DOHH2 (cell line): ENCODE measurements at regions not wholly inside any gene's neighbourhood (a gene's known extent, or its start where the extent isn't known, plus 50 kb on each side); places are given as distances from the start of the nearest gene placed in this dataset.

ENCODE experiments used
- H3F3A ChIP-seq: fragments of 200-600 bp; sonication (generic), shearing (Covaris generic); 2 replicates; pipeline ENCODE4 v1.6.0; 2016; ENCODE audit warnings: antibody characterized with exemption, mild to moderate bottlenecking; ENCODE audit not compliant: control insufficient read depth, insufficient read depth
- H3K27ac ChIP-seq: fragments of 200-600 bp; sonication (generic); 2 replicates; pipeline ENCODE4 v1.5.1; 2014; ENCODE audit warnings: low read depth, mild to moderate bottlenecking, low read length, moderate library complexity
- H3K27me3 ChIP-seq: fragments of 200-600 bp; sonication (generic); 2 replicates; pipeline ENCODE4 v1.6.1; 2014; ENCODE audit warnings: mild to moderate bottlenecking, low read length, mixed read lengths; ENCODE audit not compliant: control insufficient read depth
- H3K36me3 ChIP-seq: fragments of 200-600 bp; sonication (generic); 2 replicates; pipeline ENCODE4 v1.6.1; 2014; ENCODE audit warnings: mild to moderate bottlenecking, low read length, moderate library complexity, mixed read lengths; ENCODE audit not compliant: control insufficient read depth
- H3K4me1 ChIP-seq: fragments of 200-600 bp; sonication (generic); 2 replicates; pipeline ENCODE4 v1.6.1; 2014; ENCODE audit warnings: mild to moderate bottlenecking, low read length, mixed read lengths; ENCODE audit not compliant: control insufficient read depth
- H3K4me2 ChIP-seq: fragments of 200-600 bp; sonication (generic); 2 replicates; pipeline ENCODE4 v1.6.0; 2014; ENCODE audit warnings: mild to moderate bottlenecking, low read length, moderate library complexity
- H3K4me3 ChIP-seq: fragments of 200-600 bp; sonication (generic); 2 replicates; pipeline ENCODE4 v1.5.1; 2014; ENCODE audit warnings: mild to moderate bottlenecking, low read length, mixed read lengths
- H3K79me2 ChIP-seq: fragments of 200-600 bp; sonication (generic); 2 replicates; pipeline ENCODE4 v1.6.1; 2014; ENCODE audit warnings: mild to moderate bottlenecking, low read length, mixed read lengths; ENCODE audit not compliant: control insufficient read depth
- H3K9me2 ChIP-seq: fragments of 200-600 bp; sonication (generic); replicated peaks from 2 replicates; pipeline ENCODE4 v1.6.1; 2014; ENCODE audit warnings: mild to moderate bottlenecking, low read length, mixed read lengths; ENCODE audit not compliant: control insufficient read depth
- H3K9me3 ChIP-seq: fragments of 200-600 bp; sonication (generic); 2 replicates; pipeline ENCODE4 v1.6.1; 2014; ENCODE audit warnings: antibody characterized with exemption, low read length, mixed read lengths; ENCODE audit not compliant: control insufficient read depth, insufficient read depth
- H4K20me1 ChIP-seq: fragments of 200-600 bp; sonication (generic); 2 replicates; pipeline ENCODE4 v1.6.0; 2014; ENCODE audit warnings: low read depth, mild to moderate bottlenecking, antibody characterized with exemption, low read length, moderate library complexity; ENCODE audit not compliant: control insufficient read depth, insufficient read depth
- CTCF ChIP-seq: fragments of 200-600 bp; sonication (generic); IDR thresholded peaks from one replicate; pipeline ENCODE4 v1.5.1; 2014; ENCODE audit warnings: antibody characterized with exemption, mild to moderate bottlenecking, low read depth, low read length; ENCODE audit not compliant: poor library complexity, severe bottlenecking
- EZH2phosphoT487 ChIP-seq: fragments of 200-600 bp; sonication (generic); IDR thresholded peaks from 2 replicates; pipeline ENCODE4 v1.6.1; 2017; ENCODE audit warnings: borderline replicate concordance, mild to moderate bottlenecking, antibody characterized with exemption, low read length, moderate library complexity, mixed read lengths

GRCh38 chr10:108078263-108078662 is 913.8 kb upstream of the SORCS1 start:
- no peaks in the 10 kb centered on the region for H3K9me3 ChIP-seq
- H3K27ac ChIP-seq = no peak overlapping the region
- H3K36me3 ChIP-seq = no peaks in the 10 kb centered on the region
- H3K9me2 ChIP-seq = no peaks in the 10 kb centered on the region
- no peaks in the 10 kb centered on the region for H4K20me1 ChIP-seq
- no peak overlapping the region for H3K4me3 ChIP-seq
- no peaks in the 10 kb centered on the region for H3K4me1 ChIP-seq
- no peaks in the 10 kb centered on the region for H3K27me3 ChIP-seq
- H3F3A ChIP-seq = no peaks in the 10 kb centered on the region
- TF ChIP-seq EZH2phosphoT487 = no peak
- no peak overlapping the region for H3K4me2 ChIP-seq
- H3K79me2 ChIP-seq = no peaks in the 10 kb centered on the region

GRCh38 chr10:108072466-108072865 is 908.0 kb upstream of the SORCS1 start:
- H3K79me2 ChIP-seq = no peaks in the 10 kb centered on the region
- TF ChIP-seq CTCF (no peak), EZH2phosphoT487 (no peak)
- H3K4me1 ChIP-seq = no peaks in the 10 kb centered on the region
- no peaks in the 10 kb centered on the region for H3K9me2 ChIP-seq
- no peaks in the 10 kb centered on the region for H3K36me3 ChIP-seq
- no peaks in the 10 kb centered on the region for H3K9me3 ChIP-seq
- H3F3A ChIP-seq = no peaks in the 10 kb centered on the region
- no peaks in the 10 kb centered on the region for H3K27me3 ChIP-seq
- H3K27ac ChIP-seq = no peak overlapping the region
- no peaks in the 10 kb centered on the region for H4K20me1 ChIP-seq
- H3K4me3 ChIP-seq = no peak overlapping the region
- H3K4me2 ChIP-seq = no peak overlapping the region

- H3K27me3 ChIP-seq = no peaks in the 10 kb centered on the region
- TF ChIP-seq CTCF (no peak), EZH2phosphoT487 (no peak)
- no peaks in the 10 kb centered on the region for H3K9me2 ChIP-seq
- no peaks in the 10 kb centered on the region for H3K36me3 ChIP-seq
- no peaks in the 10 kb centered on the region for H3K4me1 ChIP-seq
- no peaks in the 10 kb centered on the region for H4K20me1 ChIP-seq
- H3K9me3 ChIP-seq = no peaks in the 10 kb centered on the region
- H3K4me3 ChIP-seq = no peak overlapping the region
- H3K79me2 ChIP-seq = no peaks in the 10 kb centered on the region
- H3K4me2 ChIP-seq = no peak overlapping the region
- no peak overlapping the region for H3K27ac ChIP-seq
- no peaks in the 10 kb centered on the region for H3F3A ChIP-seq
Measured at GRCh38 chr10:108070789-108071188, 906.3 kb upstream of the SORCS1 start.

- TF ChIP-seq EZH2phosphoT487 = no peak
- TF ChIP-seq CTCF = no peak
- Histone ChIP-seq H3K36me3 (no peaks in the 10 kb centered on the region), H3F3A (no peaks in the 10 kb centered on the region), H3K79me2 (no peaks in the 10 kb centered on the region), H3K9me2 (no peaks in the 10 kb centered on the region), H3K4me2 (no peak overlapping the region), H3K27me3 (no peaks in the 10 kb centered on the region), H3K27ac (no peak overlapping the region), H4K20me1 (no peaks in the 10 kb centered on the region), H3K9me3 (no peaks in the 10 kb centered on the region), H3K4me1 (no peaks in the 10 kb centered on the region), H3K4me3 (no peak overlapping the region)
Measured at GRCh38 chr10:108069096-108069495, 904.6 kb upstream of the SORCS1 start.
